DMS79 treated with DMSO at 0.1 percent for 48 hours (cell line): ENCODE measurements at regions not wholly inside any gene's neighbourhood (a gene's known extent, or its start where the extent isn't known, plus 50 kb on each side); places are given as distances from the start of the nearest gene placed in this dataset.
"Not testable (repeated sequence)": the region's sequence is repeated elsewhere in the genome, so short reads cannot be mapped to it uniquely, and the experiment has no call there.

ENCODE experiments used
- DNase-seq: peaks from one replicate; lab custom pipeline; 2025; lab: John Stamatoyannopoulos, UW

GRCh38 chr5:34189246-34189645 is 146.2 kb upstream of the C1QTNF3 start:
- DNase-seq, result not testable (repeated sequence)

GRCh38 chr5:34189752-34190411 is 146.9 kb upstream of the C1QTNF3 start:
- not testable (repeated sequence) for DNase-seq

GRCh38 chr5:34190466-34190865 is 147.5 kb upstream of the C1QTNF3 start:
- not testable (repeated sequence) for DNase-seq

- DNase-seq, result not testable (repeated sequence)
Measured at GRCh38 chr5:34191279-34191744, 148.3 kb upstream of the C1QTNF3 start.

- not testable (repeated sequence) for DNase-seq
Measured at GRCh38 chr5:34192064-34192922, 149.3 kb upstream of the C1QTNF3 start.

- not testable (repeated sequence) for DNase-seq
Measured at GRCh38 chr5:34192923-34193262, 149.9 kb upstream of the C1QTNF3 start.

GRCh38 chr5:34193297-34193696 is 150.3 kb upstream of the C1QTNF3 start:
- not testable (repeated sequence) for DNase-seq

GRCh38 chr5:34193804-34194203 is 150.8 kb upstream of the C1QTNF3 start:
- DNase-seq, result not testable (repeated sequence)

GRCh38 chr5:34196091-34196490 is 153.1 kb upstream of the C1QTNF3 start:
- not testable (repeated sequence) for DNase-seq

- DNase-seq, result not testable (repeated sequence)
Measured at GRCh38 chr5:34205347-34205746, 162.3 kb upstream of the C1QTNF3 start.

GRCh38 chr5:34217386-34217785 is 174.4 kb upstream of the C1QTNF3 start:
- DNase-seq, result not testable (repeated sequence)

- not testable (repeated sequence) for DNase-seq
Measured at GRCh38 chr5:34221329-34222073, 178.5 kb upstream of the C1QTNF3 start.

- not testable (repeated sequence) for DNase-seq
Measured at GRCh38 chr5:34223158-34223557, 180.1 kb upstream of the C1QTNF3 start.

GRCh38 chr5:34230402-34230801 is 187.4 kb upstream of the C1QTNF3 start:
- not testable (repeated sequence) for DNase-seq

GRCh38 chr5:34243802-34244201 is 200.8 kb upstream of the C1QTNF3 start:
- not testable (repeated sequence) for DNase-seq

GRCh38 chr5:34244281-34245031 is 201.4 kb upstream of the C1QTNF3 start:
- not testable (repeated sequence) for DNase-seq

GRCh38 chr5:34245032-34245394 is 202.0 kb upstream of the C1QTNF3 start:
- DNase-seq, result not testable (repeated sequence)

GRCh38 chr5:34245813-34246212 is 202.8 kb upstream of the C1QTNF3 start:
- DNase-seq, result not testable (repeated sequence)

GRCh38 chr5:34258598-34258997 is 215.6 kb upstream of the C1QTNF3 start:
- not testable (repeated sequence) for DNase-seq

GRCh38 chr5:34261020-34261419 is 218.0 kb upstream of the C1QTNF3 start:
- DNase-seq, result not testable (repeated sequence)

- not testable (repeated sequence) for DNase-seq
Measured at GRCh38 chr5:34266151-34266550, 223.1 kb upstream of the C1QTNF3 start.

- not testable (repeated sequence) for DNase-seq
Measured at GRCh38 chr5:34296759-34297158, 253.7 kb upstream of the C1QTNF3 start.
